ENCODE measurements at regions not wholly inside any gene's neighbourhood (a gene's known extent, or its start where the extent isn't known, plus 50 kb on each side); places are given as distances from the start of the nearest gene placed in this dataset.

DNA sequence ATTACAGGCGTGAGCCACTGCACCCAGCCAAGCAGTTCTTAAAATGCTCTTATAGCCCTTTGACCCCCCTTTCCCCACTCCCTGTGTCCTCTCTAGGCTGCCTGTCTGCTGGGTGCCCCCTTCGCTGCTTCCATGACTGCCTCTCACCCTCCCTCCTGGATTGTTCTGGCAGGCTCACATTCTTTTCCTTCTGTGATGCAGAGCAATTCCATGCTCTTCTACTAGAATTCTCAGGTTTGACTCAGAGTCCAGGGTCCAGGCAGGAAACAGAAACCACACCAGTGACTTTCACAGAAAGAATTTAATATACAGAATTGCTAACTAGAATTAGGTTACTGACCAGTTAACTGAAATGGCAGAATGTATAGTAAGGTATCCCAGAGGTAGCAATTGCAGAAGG is 244.8 kb downstream of the BAMBI start:
- Histone ChIP-seq H4K20me1 (ENCODE audit: insufficient read depth) (no peaks in the 10 kb centered on the region), H3K27ac (ENCODE audit: low read depth, low read length) (no peak overlapping the region), H2AFZ (ENCODE audit: low read depth, low read length, poor library complexity, severe bottlenecking) (no peak overlapping the region), H3K79me2 (ENCODE audit: insufficient read depth, low read length) (no peaks in the 10 kb centered on the region), H3K36me3 (ENCODE audit: control insufficient read depth in 1 of 2, insufficient read depth in 2 of 2, low read length in 2 of 2) (no peaks in the 10 kb centered on the region), H3K4me1 (ENCODE audit: control insufficient read depth in 1 of 2, insufficient read depth in 2 of 2, low read length in 2 of 2) (peaks cover 0 to 6% of the 10 kb centered on the region in 2 experiments; a peak in 1 of 4 replicates), H3K9ac (ENCODE audit: low read length) (no peak overlapping the region), H3K27me3 (ENCODE audit: insufficient read depth, low read length) (no peaks in the 10 kb centered on the region), H3K4me2 (ENCODE audit: low read length) (no peak overlapping the region), H3K9me2 (ENCODE audit: insufficient read depth) (no peaks in the 10 kb centered on the region), H3K4me3 (replicated peaks in 1 of 2; ENCODE audit: low read depth in 1 of 2, low read length in 2 of 2) (no peak overlapping the region), H3K9me3 (ENCODE audit: control insufficient read depth in 1 of 2, insufficient read depth in 1 of 2, low read depth in 1 of 2, low read length in 2 of 2) (no peaks in the 10 kb centered on the region)
- no TSS peak for BruUV-seq (replicated peaks)
- POLR2A ChIA-PET: no interaction called here
- CTCF ChIA-PET: no interaction called here
- ATAC-seq: no peak
- intact Hi-C loops (cut with micrococcal nuclease): no loop called here
- DNase-seq (ENCODE audit: low read depth, low spot score): no peak
- no peak for TF ChIP-seq SIN3A (IDR thresholded peaks at IDR 0.05; ENCODE audit: low read depth)
- TF ChIP-seq, protein P1, sequence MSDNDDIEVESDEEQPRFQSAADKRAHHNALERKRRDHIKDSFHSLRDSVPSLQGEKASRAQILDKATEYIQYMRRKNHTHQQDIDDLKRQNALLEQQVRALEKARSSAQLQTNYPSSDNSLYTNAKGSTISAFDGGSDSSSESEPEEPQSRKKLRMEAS (IDR thresholded peaks at IDR 0.05): no peak
- RAD21 ChIA-PET (ENCODE audit: low non-redundant PET in 1 of 2, low total read pairs in 2 of 2, uncharacterized antibody in 2 of 2, unreplicated experiment in 2 of 2): no interaction called here

DNA sequence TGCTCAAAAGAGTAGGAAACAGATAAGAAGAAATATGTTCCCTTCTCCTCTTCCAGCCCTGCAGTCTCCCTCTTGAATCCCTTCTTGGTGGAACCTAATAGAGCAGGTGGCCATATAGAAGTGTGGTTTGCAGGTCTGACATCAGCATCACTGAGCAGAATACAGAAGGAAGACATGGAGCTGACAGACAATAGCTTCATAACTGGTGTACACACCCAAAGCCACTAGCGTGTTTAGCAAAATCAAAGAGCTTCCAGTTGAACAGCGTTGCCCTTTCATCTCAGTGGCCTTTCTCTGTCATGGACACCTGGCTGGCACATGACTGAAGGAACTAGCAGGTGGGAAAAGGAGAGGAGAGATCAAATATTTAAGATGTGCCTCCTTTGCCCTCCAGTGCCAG is 245.5 kb downstream of the BAMBI start:
- Histone ChIP-seq H2AFZ (ENCODE audit: low read depth, low read length, poor library complexity, severe bottlenecking) (no peak overlapping the region), H3K4me1 (ENCODE audit: control insufficient read depth in 1 of 2, insufficient read depth in 2 of 2, low read length in 2 of 2) (peaks cover 0 to 6% of the 10 kb centered on the region in 2 experiments; a peak in 1 of 4 replicates), H3K4me2 (ENCODE audit: low read length) (no peak overlapping the region), H3K27ac (ENCODE audit: low read depth, low read length) (no peak overlapping the region), H3K36me3 (ENCODE audit: control insufficient read depth in 1 of 2, insufficient read depth in 2 of 2, low read length in 2 of 2) (no peaks in the 10 kb centered on the region), H3K9me2 (ENCODE audit: insufficient read depth) (no peaks in the 10 kb centered on the region), H3K4me3 (replicated peaks in 1 of 2; ENCODE audit: low read depth in 1 of 2, low read length in 2 of 2) (no peak overlapping the region), H3K9ac (ENCODE audit: low read length) (no peak overlapping the region), H3K79me2 (ENCODE audit: insufficient read depth, low read length) (no peaks in the 10 kb centered on the region), H4K20me1 (ENCODE audit: insufficient read depth) (no peaks in the 10 kb centered on the region), H3K9me3 (ENCODE audit: control insufficient read depth in 1 of 2, insufficient read depth in 1 of 2, low read depth in 1 of 2, low read length in 2 of 2) (no peaks in the 10 kb centered on the region), H3K27me3 (ENCODE audit: insufficient read depth, low read length) (no peaks in the 10 kb centered on the region)
- no TSS peak for BruUV-seq (replicated peaks)
- POLR2A ChIA-PET: no interaction called here
- RAD21 ChIA-PET (ENCODE audit: low non-redundant PET in 1 of 2, low total read pairs in 2 of 2, uncharacterized antibody in 2 of 2, unreplicated experiment in 2 of 2): no interaction called here
- ATAC-seq (no peak), DNase-seq (ENCODE audit: low read depth, low spot score) (no peak)
- CTCF ChIA-PET: no interaction called here
- TF ChIP-seq EGR1 (IDR thresholded peaks at IDR 0.05; ENCODE audit: low read depth) (no peak), EZH2phosphoT487 (IDR thresholded peaks at IDR 0.05; ENCODE audit: borderline replicate concordance) (no peak), CEBPB (IDR thresholded peaks at IDR 0.05; ENCODE audit: low read depth) (no peak)
- intact Hi-C loops (cut with micrococcal nuclease): no loop called here

All from HCT116 (cell line).